Stimulated activated memory B cell treated with anti-CD40 and anti-IgM and Interleukin-4, amounts not matched to agents 10 μg/mL and 1 μg/mL and 100 μg/mL, for 72 hours (primary cell): ENCODE measurements at regions not wholly inside any gene's neighbourhood (a gene's known extent, or its start where the extent isn't known, plus 50 kb on each side); places are given as distances from the start of the nearest gene placed in this dataset.
"Not testable (repeated sequence)": the region's sequence is repeated elsewhere in the genome, so short reads cannot be mapped to it uniquely, and the experiment has no call there.

ENCODE experiments used
- ATAC-seq: fragments of 150-1000 bp; cut with Tn5 transposase; 2 replicates; pipeline ENCODE4 v1.10.0; 2021
- H3K27ac Mint-ChIP-seq: one replicate; pipeline ENCODE4 v1.8.0; 2022; ENCODE audit warnings: mild to moderate bottlenecking, mixed read lengths
- H3K27me3 Mint-ChIP-seq: one replicate; pipeline ENCODE4 v1.8.0; 2022; ENCODE audit warnings: mixed read lengths
- H3K36me3 Mint-ChIP-seq: one replicate; pipeline ENCODE4 v1.8.0; 2022; ENCODE audit warnings: mixed read lengths
- H3K4me1 Mint-ChIP-seq: one replicate; pipeline ENCODE4 v1.8.0; 2022; ENCODE audit warnings: mixed read lengths
- H3K4me3 Mint-ChIP-seq: one replicate; pipeline ENCODE4 v1.8.0; 2022; ENCODE audit warnings: mild to moderate bottlenecking, moderate library complexity, mixed read lengths
- H3K9me3 Mint-ChIP-seq: one replicate; pipeline ENCODE4 v1.8.0; 2022; ENCODE audit warnings: mixed read lengths

DNA sequence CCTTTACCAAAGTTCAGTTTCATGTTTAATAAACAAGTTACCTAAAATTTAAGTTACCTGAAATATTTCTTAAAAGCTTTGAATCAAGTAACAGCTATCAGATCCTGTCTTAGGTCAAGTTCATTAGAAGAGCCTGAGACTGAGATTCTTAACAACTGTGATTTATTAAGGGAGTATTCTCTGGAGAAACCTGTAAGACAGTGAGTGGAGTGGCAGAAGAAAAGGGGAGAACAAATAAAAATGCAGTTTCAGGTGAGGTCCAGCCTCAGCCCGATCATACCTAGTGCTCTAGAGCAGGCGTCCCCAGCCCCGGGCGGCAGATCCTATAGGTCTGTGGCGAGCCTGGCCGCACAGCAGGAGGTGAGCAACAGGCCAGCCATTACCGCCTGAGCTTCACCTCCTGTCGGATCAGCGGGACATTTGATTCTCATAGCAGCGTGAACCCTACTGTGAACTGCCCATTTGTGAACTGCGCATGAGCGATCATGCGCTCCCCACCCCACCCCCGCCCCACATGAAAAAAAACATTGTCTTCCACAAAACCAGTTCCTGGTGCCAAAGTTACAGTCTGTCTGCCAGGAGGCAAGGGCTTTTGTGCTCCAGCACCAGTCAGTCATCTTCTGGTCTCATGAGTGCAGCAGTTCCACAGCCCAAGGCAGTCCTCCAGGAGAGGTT is 59.2 kb upstream of the ADGRB3 start:
- Mint-ChIP-seq H3K27me3 (no peaks in the 10 kb centered on the region), H3K9me3 (peaks cover 9% of the 10 kb centered on the region)

DNA sequence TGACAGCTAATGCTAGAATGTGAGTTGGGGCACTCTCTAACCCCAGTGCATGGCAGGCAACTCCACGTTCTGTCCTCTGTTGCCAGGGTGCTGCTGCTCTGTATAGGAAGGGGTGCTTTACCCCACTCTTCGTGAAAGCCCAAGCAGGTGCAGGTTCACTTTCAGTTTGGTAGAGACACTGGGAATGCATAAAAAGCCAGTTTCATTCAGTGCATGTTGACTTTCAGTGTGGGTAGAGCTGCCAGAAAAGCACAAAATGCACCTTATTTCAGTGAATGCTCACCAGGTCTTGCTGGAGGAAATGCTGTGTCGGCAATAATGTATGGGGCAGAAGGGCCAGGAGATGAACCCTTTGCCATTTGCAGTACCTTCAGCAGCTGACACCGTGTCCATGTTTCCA is 62.1 kb upstream of the ADGRB3 start:
- Mint-ChIP-seq H3K4me1 (no peaks in the 10 kb centered on the region), H3K27ac (no peak overlapping the region), H3K9me3 (peaks cover 15% of the 10 kb centered on the region), H3K36me3 (no peaks in the 10 kb centered on the region), H3K27me3 (no peaks in the 10 kb centered on the region), H3K4me3 (no peak overlapping the region)
- no peak for ATAC-seq

More for the DNA sequence above, 59.2 kb upstream of the ADGRB3 start:
- Mint-ChIP-seq H3K4me1 (no peaks in the 10 kb centered on the region), H3K27ac (no peak overlapping the region), H3K36me3 (no peaks in the 10 kb centered on the region), H3K4me3 (no peak overlapping the region)
- no peak for ATAC-seq

DNA sequence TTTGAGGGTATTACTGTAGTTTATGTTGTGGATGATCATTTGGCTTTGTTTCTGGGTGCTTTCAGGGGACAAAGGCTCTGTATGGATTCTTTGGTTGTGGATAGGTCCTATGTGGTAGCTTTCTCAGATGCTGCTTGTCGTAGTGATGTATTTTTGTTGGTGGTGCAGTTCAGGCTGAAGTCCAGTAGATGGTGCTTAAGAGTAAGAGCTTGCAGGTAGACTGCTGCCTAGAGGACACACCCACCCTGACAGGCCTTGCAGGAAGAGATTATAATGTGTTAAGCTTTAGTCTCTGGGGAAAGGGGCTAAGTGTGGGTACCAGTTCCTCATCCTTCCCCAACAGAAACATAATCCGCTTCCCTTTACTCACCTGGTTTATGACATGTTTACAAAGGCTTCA is 62.6 kb upstream of the ADGRB3 start:
- Mint-ChIP-seq H3K36me3 (no peaks in the 10 kb centered on the region), H3K4me1 (no peaks in the 10 kb centered on the region), H3K27me3 (no peaks in the 10 kb centered on the region), H3K4me3 (no peak overlapping the region), H3K27ac (no peak overlapping the region), H3K9me3 (peaks cover 18% of the 10 kb centered on the region)
- no peak for ATAC-seq

DNA sequence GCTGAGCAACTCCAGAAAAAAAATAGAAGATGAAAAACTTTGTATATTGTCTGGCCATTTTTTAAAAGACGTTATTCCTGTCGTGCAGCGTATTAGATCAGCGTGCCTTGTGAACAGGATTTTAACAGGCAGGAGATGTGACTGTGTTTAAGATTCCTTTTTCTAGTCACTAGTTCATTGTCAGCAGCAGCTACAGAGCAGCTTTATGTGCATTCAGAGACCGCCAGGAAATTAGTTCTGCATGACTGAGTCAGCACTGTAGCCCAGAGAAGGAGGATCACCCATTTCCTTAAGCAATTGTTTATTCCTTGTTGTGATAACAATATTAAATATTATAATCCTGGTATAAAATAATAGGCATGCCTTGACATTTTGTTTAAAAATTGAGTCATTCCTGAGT is 75.4 kb upstream of the ADGRB3 start:
- Mint-ChIP-seq H3K36me3 (no peaks in the 10 kb centered on the region), H3K4me3 (no peak overlapping the region), H3K27ac (no peak overlapping the region), H3K27me3 (no peaks in the 10 kb centered on the region), H3K9me3 (no peaks in the 10 kb centered on the region), H3K4me1 (no peaks in the 10 kb centered on the region)
- ATAC-seq, result no peak

GRCh38 chr6:68559070-68559469 is 76.0 kb upstream of the ADGRB3 start:
- no peak overlapping the region for H3K27ac Mint-ChIP-seq
- H3K27me3 Mint-ChIP-seq, result no peaks in the 10 kb centered on the region
- H3K4me1 Mint-ChIP-seq, result no peaks in the 10 kb centered on the region
- ATAC-seq, result no peak
- H3K4me3 Mint-ChIP-seq, result no peak overlapping the region
- no peaks in the 10 kb centered on the region for H3K9me3 Mint-ChIP-seq
- H3K36me3 Mint-ChIP-seq, result no peaks in the 10 kb centered on the region

GRCh38 chr6:68546620-68547019 is 88.5 kb upstream of the ADGRB3 start:
- no peak for ATAC-seq
- Mint-ChIP-seq H3K4me1 (no peaks in the 10 kb centered on the region), H3K27ac (no peak overlapping the region), H3K4me3 (no peak overlapping the region), H3K9me3 (peaks cover 7% of the 10 kb centered on the region), H3K27me3 (no peaks in the 10 kb centered on the region), H3K36me3 (no peaks in the 10 kb centered on the region)

DNA sequence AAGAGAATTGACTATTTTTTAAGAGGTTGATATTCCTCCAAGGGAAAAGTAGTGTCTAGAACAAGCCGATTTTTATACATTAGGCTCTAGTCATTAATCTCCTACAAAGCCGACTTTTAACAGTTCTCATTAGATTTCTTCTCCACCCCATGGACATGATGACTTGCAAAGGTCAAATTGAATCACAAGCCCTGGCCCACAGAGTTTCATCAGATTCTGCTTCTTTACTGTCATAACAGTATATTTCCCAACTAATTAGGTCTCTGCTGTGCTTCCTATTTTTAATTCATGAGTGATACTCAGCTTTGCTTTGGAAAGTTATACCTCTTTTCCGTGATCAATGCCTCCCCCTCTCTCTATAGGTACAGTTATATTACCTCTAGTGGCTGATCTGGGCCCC is 90.6 kb upstream of the ADGRB3 start:
- H3K4me1 Mint-ChIP-seq, result no peaks in the 10 kb centered on the region
- H3K36me3 Mint-ChIP-seq, result no peaks in the 10 kb centered on the region
- ATAC-seq, result no peak
- H3K27me3 Mint-ChIP-seq, result no peaks in the 10 kb centered on the region
- no peak overlapping the region for H3K27ac Mint-ChIP-seq
- H3K9me3 Mint-ChIP-seq, result peaks cover 7% of the 10 kb centered on the region
- no peak overlapping the region for H3K4me3 Mint-ChIP-seq

GRCh38 chr6:68533339-68533795 is 101.7 kb upstream of the ADGRB3 start:
- no peaks in the 10 kb centered on the region for H3K9me3 Mint-ChIP-seq

GRCh38 chr6:68527691-68528090 is 107.4 kb upstream of the ADGRB3 start:
- Mint-ChIP-seq H3K9me3 (peaks cover 3% of the 10 kb centered on the region), H3K27me3 (no peaks in the 10 kb centered on the region), H3K27ac (no peak overlapping the region), H3K4me3 (no peak overlapping the region), H3K36me3 (no peaks in the 10 kb centered on the region), H3K4me1 (no peaks in the 10 kb centered on the region)
- ATAC-seq, result no peak

More at GRCh38 chr6:68533339-68533795, 101.7 kb upstream of the ADGRB3 start:
- no peak overlapping the region for H3K4me3 Mint-ChIP-seq
- ATAC-seq, result no peak
- no peaks in the 10 kb centered on the region for H3K4me1 Mint-ChIP-seq
- H3K27ac Mint-ChIP-seq, result no peak overlapping the region
- no peaks in the 10 kb centered on the region for H3K36me3 Mint-ChIP-seq
- H3K27me3 Mint-ChIP-seq, result no peaks in the 10 kb centered on the region

GRCh38 chr6:68506911-68507310 is 128.2 kb upstream of the ADGRB3 start:
- Mint-ChIP-seq H3K4me1 (no peaks in the 10 kb centered on the region), H3K9me3 (peaks cover 3% of the 10 kb centered on the region), H3K27ac (no peak overlapping the region), H3K36me3 (no peaks in the 10 kb centered on the region), H3K27me3 (no peaks in the 10 kb centered on the region), H3K4me3 (no peak overlapping the region)
- ATAC-seq, result no peak

DNA sequence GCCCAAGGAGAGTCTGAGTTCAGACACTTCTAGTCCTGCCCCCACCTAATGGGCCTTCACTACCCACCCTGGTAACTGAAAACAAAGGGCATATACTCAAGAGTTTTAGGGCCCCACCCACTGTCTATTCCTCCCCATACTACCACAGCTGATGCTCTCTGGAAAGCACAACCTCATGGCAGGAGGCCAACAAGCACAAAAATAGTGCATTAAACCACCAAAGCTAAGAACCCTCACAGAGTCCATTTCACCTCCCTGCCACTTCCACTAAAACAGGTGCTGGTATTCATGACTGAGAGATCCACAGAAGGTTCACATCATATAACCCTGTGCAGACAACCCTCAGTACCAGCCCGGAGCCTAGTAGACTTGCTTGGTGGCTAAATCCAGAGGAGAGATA is 132.1 kb upstream of the ADGRB3 start:
- H3K9me3 Mint-ChIP-seq, result peaks cover 3% of the 10 kb centered on the region
- no peaks in the 10 kb centered on the region for H3K36me3 Mint-ChIP-seq

DNA sequence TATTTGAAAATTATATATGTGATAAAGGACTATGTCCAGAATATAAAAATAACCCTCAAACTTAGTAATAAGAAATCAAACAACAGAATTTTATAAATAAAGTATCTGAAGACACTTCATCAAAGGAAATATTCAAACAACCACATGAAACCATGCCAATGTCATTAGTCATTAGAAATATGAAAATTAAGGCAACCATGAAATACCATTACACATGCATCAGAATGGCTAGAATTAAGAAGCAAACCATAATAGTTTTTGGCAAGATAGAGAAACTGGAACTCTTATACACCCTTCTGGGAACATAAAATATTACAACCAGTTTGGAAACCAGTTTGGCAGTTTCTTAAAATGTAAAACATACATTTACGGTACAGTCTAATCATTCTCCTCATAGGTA is 137.2 kb upstream of the ADGRB3 start:
- Mint-ChIP-seq H3K27ac (no peak overlapping the region), H3K4me1 (no peaks in the 10 kb centered on the region), H3K27me3 (no peaks in the 10 kb centered on the region), H3K9me3 (peaks cover 4% of the 10 kb centered on the region), H3K36me3 (no peaks in the 10 kb centered on the region), H3K4me3 (no peak overlapping the region)
- no peak for ATAC-seq

More for the DNA sequence above, 132.1 kb upstream of the ADGRB3 start:
- Mint-ChIP-seq H3K27ac (no peak overlapping the region), H3K4me1 (no peaks in the 10 kb centered on the region), H3K27me3 (no peaks in the 10 kb centered on the region), H3K4me3 (no peak overlapping the region)
- ATAC-seq, result no peak

DNA sequence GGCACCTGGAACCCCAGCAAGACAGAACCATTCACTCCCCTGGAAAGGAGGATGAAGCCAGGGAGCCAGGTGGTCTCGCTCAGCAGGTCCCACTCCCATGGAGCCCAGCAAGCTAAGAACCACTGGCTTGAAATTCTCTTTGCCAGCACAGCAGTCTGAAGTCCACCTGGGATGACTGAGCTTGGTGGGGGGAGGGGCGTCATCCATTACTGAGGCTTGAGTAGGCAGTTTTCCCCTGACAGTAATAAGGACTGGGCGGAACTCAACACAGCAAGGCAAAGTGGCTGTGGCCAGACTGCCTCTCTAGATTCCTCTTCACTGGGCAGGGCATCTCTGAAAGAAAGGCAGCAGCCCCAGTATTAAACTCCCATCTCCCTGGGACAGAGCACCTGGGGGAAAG is 140.2 kb upstream of the ADGRB3 start:
- H3K27me3 Mint-ChIP-seq, H3K36me3 Mint-ChIP-seq, H3K4me1 Mint-ChIP-seq, H3K27ac Mint-ChIP-seq, H3K9me3 Mint-ChIP-seq, ATAC-seq, H3K4me3 Mint-ChIP-seq: not testable (repeated sequence)

- H3K36me3 Mint-ChIP-seq, result no peaks in the 10 kb centered on the region
These were observed 158.5 kb upstream of the ADGRB3 start for GRCh38 chr6:68476611-68477010.

GRCh38 chr6:68473433-68474210 is 161.5 kb upstream of the ADGRB3 start:
- Mint-ChIP-seq H3K27me3 (no peaks in the 10 kb centered on the region), H3K36me3 (no peaks in the 10 kb centered on the region), H3K27ac (no peak overlapping the region), H3K4me1 (no peaks in the 10 kb centered on the region), H3K9me3 (peaks cover 3% of the 10 kb centered on the region), H3K4me3 (no peak overlapping the region)
- no peak for ATAC-seq

More at GRCh38 chr6:68476611-68477010, 158.5 kb upstream of the ADGRB3 start:
- Mint-ChIP-seq H3K27ac (no peak overlapping the region), H3K4me3 (no peak overlapping the region), H3K27me3 (no peaks in the 10 kb centered on the region), H3K9me3 (peaks cover 9% of the 10 kb centered on the region), H3K4me1 (no peaks in the 10 kb centered on the region)
- no peak for ATAC-seq
